ENCODE measurements at regions not wholly inside any gene's neighbourhood (a gene's known extent, or its start where the extent isn't known, plus 50 kb on each side); places are given as distances from the start of the nearest gene placed in this dataset.

DNA sequence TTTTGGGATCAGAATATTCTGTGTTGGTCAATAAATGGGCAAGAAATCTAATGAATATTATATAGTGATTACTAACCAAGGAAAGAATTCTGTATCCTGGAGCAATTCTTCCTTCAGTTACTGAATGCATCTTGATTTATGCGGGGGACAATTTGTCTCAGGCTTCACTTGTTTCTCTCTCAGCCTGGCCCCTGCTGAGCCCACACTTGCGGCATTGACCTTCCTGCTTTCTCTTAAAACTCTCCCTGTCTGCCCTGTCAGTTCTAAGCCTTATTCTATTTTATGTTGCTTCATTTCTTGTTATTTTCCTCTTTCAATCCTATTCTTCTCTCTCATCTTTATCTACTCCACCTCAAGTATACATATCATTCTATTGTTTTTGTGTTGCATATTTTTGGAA is 122.1 kb upstream of the TPK1 start:
- H3K9me3 ChIP-seq (ENCODE audit: control insufficient read depth in 1 of 2, low read length in 2 of 2): peaks cover 0 to 4% of the 10 kb centered on the region in 2 donors
- no peak overlapping the region for H3K27ac ChIP-seq (ENCODE audit: low read length)
- H3K4me1 ChIP-seq (ENCODE audit: control insufficient read depth in 1 of 2, insufficient read depth in 2 of 2, low read length in 2 of 2): no peaks in the 10 kb centered on the region
- H3K27me3 ChIP-seq (ENCODE audit: low read depth, low read length): no peaks in the 10 kb centered on the region
- no peak overlapping the region for H3K4me3 ChIP-seq (ENCODE audit: low read depth in 1 of 2, low read length in 2 of 2)
- no peaks in the 10 kb centered on the region for H3K36me3 ChIP-seq (ENCODE audit: control insufficient read depth in 1 of 2, insufficient read depth in 2 of 2, low read length in 2 of 2)

DNA sequence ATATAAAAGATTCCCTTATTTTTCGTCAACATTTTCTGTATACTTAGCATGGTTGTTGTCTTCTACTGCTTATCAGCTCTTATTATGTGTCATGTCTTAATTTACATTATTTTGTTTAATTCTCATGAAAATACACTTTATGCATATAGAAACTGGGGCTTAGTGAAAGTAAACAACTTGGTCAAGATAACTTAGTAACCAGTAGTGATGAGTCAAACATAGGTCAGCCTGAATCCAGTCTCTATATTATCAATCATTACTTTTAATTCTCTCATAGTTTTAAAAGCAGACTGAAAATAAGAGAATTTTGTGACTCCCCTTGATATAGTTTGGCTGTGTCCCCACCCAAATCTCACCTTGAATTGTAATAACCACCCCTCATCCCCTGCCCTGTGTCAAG is 119.6 kb upstream of the TPK1 start:
- Histone ChIP-seq H3K4me1 (ENCODE audit: control insufficient read depth in 1 of 2, insufficient read depth in 2 of 2, low read length in 2 of 2) (no peaks in the 10 kb centered on the region), H3K27me3 (ENCODE audit: low read depth, low read length) (no peaks in the 10 kb centered on the region), H3K36me3 (ENCODE audit: control insufficient read depth in 1 of 2, insufficient read depth in 2 of 2, low read length in 2 of 2) (no peaks in the 10 kb centered on the region), H3K4me3 (ENCODE audit: low read depth in 1 of 2, low read length in 2 of 2) (no peak overlapping the region), H3K27ac (ENCODE audit: low read length) (no peak overlapping the region), H3K9me3 (ENCODE audit: control insufficient read depth in 1 of 2, low read length in 2 of 2) (peaks cover 0 to 5% of the 10 kb centered on the region in 2 donors)

DNA sequence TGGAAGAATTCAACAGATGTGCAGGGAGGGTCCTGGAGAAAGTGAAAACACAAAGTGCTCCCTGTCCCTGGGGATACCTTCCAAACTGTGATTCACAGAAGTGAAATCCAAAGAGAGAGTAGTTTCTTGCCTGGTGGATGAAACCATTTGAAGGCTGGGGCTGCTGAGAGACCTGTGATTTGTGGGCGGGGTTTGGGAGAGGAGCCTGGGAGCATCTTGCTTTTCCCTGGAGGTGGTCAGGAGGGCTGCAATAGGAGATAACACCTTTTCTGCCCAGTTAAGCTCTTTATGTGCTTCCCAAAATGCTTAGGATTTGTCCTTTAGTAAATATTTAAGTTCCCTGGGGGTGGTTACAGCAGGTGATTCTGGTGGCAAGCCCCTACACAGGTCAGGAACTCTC is 105.3 kb upstream of the TPK1 start:
- H3K4me1 ChIP-seq (ENCODE audit: control insufficient read depth in 1 of 2, insufficient read depth in 2 of 2, low read length in 2 of 2): no peaks in the 10 kb centered on the region
- no peaks in the 10 kb centered on the region for H3K9me3 ChIP-seq (ENCODE audit: control insufficient read depth in 1 of 2, low read length in 2 of 2)
- H3K36me3 ChIP-seq (ENCODE audit: control insufficient read depth in 1 of 2, insufficient read depth in 2 of 2, low read length in 2 of 2): no peaks in the 10 kb centered on the region
- no peaks in the 10 kb centered on the region for H3K27me3 ChIP-seq (ENCODE audit: low read depth, low read length)
- H3K27ac ChIP-seq (ENCODE audit: low read length): no peak overlapping the region
- H3K4me3 ChIP-seq (ENCODE audit: low read depth in 1 of 2, low read length in 2 of 2): no peak overlapping the region

DNA sequence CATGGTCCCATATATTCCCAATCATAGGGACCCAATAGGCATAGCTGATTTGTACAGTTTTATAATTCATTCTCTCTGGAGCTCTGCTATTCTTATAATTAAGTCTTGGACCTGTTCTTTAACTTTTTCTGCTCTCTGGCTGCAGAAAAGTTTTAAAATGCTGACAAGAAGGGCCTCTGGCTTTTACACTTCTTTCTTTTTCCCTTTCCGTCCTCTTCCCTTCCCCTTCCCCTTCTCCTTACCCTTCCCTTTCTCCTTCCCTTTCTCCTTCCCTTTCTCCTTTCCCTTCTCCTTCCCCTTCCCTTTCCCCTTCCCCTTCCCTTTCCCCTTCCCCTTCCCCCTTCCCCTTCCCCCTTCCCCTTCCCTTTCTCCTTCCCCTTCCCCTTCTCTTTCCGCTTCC is 101.3 kb upstream of the TPK1 start:
- H3K4me3 ChIP-seq (ENCODE audit: low read depth in 1 of 2, low read length in 2 of 2): no peak overlapping the region
- no peaks in the 10 kb centered on the region for H3K9me3 ChIP-seq (ENCODE audit: control insufficient read depth in 1 of 2, low read length in 2 of 2)
- no peaks in the 10 kb centered on the region for H3K27me3 ChIP-seq (ENCODE audit: low read depth, low read length)
- H3K4me1 ChIP-seq (ENCODE audit: control insufficient read depth in 1 of 2, insufficient read depth in 2 of 2, low read length in 2 of 2): no peaks in the 10 kb centered on the region
- no peaks in the 10 kb centered on the region for H3K36me3 ChIP-seq (ENCODE audit: control insufficient read depth in 1 of 2, insufficient read depth in 2 of 2, low read length in 2 of 2)
- H3K27ac ChIP-seq (ENCODE audit: low read length): no peak overlapping the region

DNA sequence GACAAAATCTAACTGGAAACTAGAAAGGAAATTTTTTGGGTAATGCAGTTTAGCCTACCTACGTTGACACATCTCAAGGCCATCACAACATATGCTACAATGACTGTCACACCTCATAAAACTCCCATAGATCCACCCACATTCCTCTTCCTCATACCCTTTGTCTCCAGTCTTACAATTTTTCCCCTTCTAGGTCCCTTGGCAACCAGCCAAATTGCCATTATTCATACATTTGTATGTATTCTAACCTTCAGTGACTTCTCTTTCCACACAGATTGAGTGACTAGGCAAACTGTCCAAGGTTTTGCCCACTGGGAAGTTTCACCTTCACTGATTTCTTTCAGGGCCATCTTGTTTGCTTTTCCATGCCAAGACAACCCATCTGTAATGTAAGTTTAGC is 100.5 kb upstream of the TPK1 start:
- no peaks in the 10 kb centered on the region for H3K9me3 ChIP-seq (ENCODE audit: control insufficient read depth in 1 of 2, low read length in 2 of 2)
- H3K27me3 ChIP-seq (ENCODE audit: low read depth, low read length): no peaks in the 10 kb centered on the region
- no peaks in the 10 kb centered on the region for H3K4me1 ChIP-seq (ENCODE audit: control insufficient read depth in 1 of 2, insufficient read depth in 2 of 2, low read length in 2 of 2)
- H3K4me3 ChIP-seq (ENCODE audit: low read depth in 1 of 2, low read length in 2 of 2): no peak overlapping the region
- no peak overlapping the region for H3K27ac ChIP-seq (ENCODE audit: low read length)
- H3K36me3 ChIP-seq (ENCODE audit: control insufficient read depth in 1 of 2, insufficient read depth in 2 of 2, low read length in 2 of 2): no peaks in the 10 kb centered on the region

DNA sequence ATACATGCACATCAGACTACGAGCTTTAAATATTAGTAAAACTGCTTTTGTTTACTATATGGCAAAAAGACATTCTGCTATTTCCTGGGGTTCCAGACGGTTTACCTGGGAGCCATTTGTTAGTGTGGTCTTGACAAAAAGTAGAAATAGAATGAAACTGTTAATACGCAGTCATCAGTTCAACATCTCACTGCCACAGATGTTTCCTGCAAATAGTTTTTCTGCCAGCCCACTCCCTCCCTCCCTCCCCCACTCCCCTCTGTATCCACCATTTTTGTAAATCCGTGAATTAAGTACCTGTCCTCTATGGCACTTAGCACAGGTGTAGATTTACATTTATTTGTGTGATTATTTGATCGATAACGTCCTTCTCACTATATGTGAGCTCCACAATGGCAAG is 74.6 kb upstream of the TPK1 start:
- no peak overlapping the region for H3K27ac ChIP-seq (ENCODE audit: low read length)
- H3K27me3 ChIP-seq (ENCODE audit: low read depth, low read length): no peaks in the 10 kb centered on the region
- no peaks in the 10 kb centered on the region for H3K36me3 ChIP-seq (ENCODE audit: control insufficient read depth in 1 of 2, insufficient read depth in 2 of 2, low read length in 2 of 2)
- H3K9me3 ChIP-seq (ENCODE audit: control insufficient read depth in 1 of 2, low read length in 2 of 2): no peaks in the 10 kb centered on the region
- H3K4me1 ChIP-seq (ENCODE audit: control insufficient read depth in 1 of 2, insufficient read depth in 2 of 2, low read length in 2 of 2): no peaks in the 10 kb centered on the region
- no peak overlapping the region for H3K4me3 ChIP-seq (ENCODE audit: low read depth in 1 of 2, low read length in 2 of 2)

DNA sequence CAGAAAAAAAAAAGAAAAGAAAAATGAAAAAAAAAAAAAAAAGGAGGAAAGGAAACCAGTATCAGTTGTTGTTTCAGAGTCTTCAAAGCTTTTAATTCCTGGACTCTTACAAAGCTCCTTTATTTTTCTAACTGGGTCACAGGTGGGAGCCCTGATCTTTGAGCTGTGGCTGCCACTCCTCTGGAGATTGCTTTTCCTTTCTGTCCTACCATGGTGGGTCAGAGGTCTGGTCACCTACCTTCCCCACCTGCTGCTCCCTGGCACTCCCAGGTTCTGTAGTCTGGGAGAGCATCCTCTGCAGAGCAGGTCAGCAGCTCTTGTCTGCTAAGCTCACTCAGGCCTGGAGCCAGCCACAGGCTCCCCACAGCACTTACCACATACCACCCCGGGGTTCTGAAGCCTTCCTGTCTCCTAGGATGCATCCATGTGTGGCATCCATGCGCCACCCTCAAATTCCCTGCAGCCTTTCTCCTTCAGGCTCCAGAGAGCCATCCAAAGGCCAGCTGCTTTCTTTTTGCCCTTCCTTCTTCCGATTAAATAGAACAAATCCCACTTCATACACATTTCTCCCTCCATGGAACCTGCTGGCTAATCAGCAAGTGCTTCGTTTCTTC is 73.2 kb upstream of the TPK1 start:
- Histone ChIP-seq H3K4me1 (ENCODE audit: control insufficient read depth in 1 of 2, insufficient read depth in 2 of 2, low read length in 2 of 2) (no peaks in the 10 kb centered on the region), H3K27me3 (ENCODE audit: low read depth, low read length) (no peaks in the 10 kb centered on the region), H3K9me3 (ENCODE audit: control insufficient read depth in 1 of 2, low read length in 2 of 2) (no peaks in the 10 kb centered on the region), H3K27ac (ENCODE audit: low read length) (no peak overlapping the region), H3K36me3 (ENCODE audit: control insufficient read depth in 1 of 2, insufficient read depth in 2 of 2, low read length in 2 of 2) (no peaks in the 10 kb centered on the region), H3K4me3 (ENCODE audit: low read depth in 1 of 2, low read length in 2 of 2) (no peak overlapping the region)

DNA sequence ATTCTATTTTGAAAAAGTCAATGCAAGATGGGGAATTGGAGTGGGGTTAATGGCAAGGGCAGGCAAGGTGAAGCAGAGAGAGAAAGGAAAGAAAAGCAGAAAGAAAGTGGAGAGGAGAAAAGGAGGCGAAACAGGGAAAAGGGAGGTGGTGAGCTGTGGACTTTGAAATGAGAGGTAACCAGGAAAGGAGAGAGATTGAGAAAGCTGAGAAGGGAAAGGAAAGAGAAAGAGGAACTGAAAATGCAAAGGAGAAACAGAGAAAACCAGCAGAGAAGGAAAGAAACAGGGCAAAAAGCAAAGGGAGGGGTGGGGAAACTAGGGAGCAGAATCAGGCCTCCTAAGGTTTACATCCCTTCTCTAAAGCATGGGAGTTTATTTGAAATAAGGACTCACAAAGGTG is 72.5 kb upstream of the TPK1 start:
- Histone ChIP-seq H3K9me3 (ENCODE audit: control insufficient read depth in 1 of 2, low read length in 2 of 2) (no peaks in the 10 kb centered on the region), H3K4me3 (ENCODE audit: low read depth in 1 of 2, low read length in 2 of 2) (no peak overlapping the region), H3K36me3 (ENCODE audit: control insufficient read depth in 1 of 2, insufficient read depth in 2 of 2, low read length in 2 of 2) (no peaks in the 10 kb centered on the region), H3K4me1 (ENCODE audit: control insufficient read depth in 1 of 2, insufficient read depth in 2 of 2, low read length in 2 of 2) (no peaks in the 10 kb centered on the region), H3K27me3 (ENCODE audit: low read depth, low read length) (no peaks in the 10 kb centered on the region), H3K27ac (ENCODE audit: low read length) (no peak overlapping the region)

DNA sequence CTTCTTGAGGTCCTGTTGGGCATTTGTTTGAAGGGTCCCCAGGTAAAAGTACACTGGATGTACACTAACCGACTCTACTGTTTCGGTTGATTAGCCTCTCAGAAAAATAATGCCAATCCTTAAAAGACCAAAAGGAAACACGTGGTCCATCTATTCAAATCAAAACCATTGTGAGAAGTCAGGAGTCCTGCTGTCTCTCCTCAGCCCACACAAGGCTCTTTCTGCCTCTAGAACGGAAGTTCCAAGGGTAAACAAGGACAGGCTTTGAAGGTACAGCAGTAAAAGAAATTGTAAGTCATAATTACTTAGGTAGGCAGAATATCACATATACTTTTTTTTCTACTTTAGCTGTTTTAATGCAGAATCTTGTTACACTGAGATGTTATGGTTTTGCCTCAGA is 71.7 kb upstream of the TPK1 start:
- H3K36me3 ChIP-seq (ENCODE audit: control insufficient read depth in 1 of 2, insufficient read depth in 2 of 2, low read length in 2 of 2): no peaks in the 10 kb centered on the region
- no peak overlapping the region for H3K4me3 ChIP-seq (ENCODE audit: low read depth in 1 of 2, low read length in 2 of 2)
- no peak overlapping the region for H3K27ac ChIP-seq (ENCODE audit: low read length)
- no peaks in the 10 kb centered on the region for H3K27me3 ChIP-seq (ENCODE audit: low read depth, low read length)
- no peaks in the 10 kb centered on the region for H3K4me1 ChIP-seq (ENCODE audit: control insufficient read depth in 1 of 2, insufficient read depth in 2 of 2, low read length in 2 of 2)
- H3K9me3 ChIP-seq (ENCODE audit: control insufficient read depth in 1 of 2, low read length in 2 of 2): no peaks in the 10 kb centered on the region

DNA sequence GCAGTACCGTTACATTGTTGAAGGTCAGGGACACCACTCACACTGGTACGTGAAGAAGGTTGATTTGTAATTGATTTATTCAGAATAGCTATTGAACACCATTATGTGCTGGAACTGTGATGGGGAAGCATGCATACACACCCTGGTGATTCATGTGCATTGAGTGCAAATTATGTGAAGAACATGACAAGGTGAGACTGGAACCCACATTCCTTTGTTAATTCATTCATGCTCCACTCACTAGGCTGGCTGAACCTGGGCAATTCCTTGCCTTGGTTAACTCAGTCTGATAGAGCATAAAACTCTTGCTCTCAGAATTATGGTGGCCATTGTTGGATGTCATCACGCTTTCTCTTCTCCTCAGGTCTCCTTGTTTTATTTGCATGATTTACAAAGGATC is 67.3 kb upstream of the TPK1 start:
- Histone ChIP-seq H3K27ac (ENCODE audit: low read length) (no peak overlapping the region), H3K27me3 (ENCODE audit: low read depth, low read length) (no peaks in the 10 kb centered on the region)

DNA sequence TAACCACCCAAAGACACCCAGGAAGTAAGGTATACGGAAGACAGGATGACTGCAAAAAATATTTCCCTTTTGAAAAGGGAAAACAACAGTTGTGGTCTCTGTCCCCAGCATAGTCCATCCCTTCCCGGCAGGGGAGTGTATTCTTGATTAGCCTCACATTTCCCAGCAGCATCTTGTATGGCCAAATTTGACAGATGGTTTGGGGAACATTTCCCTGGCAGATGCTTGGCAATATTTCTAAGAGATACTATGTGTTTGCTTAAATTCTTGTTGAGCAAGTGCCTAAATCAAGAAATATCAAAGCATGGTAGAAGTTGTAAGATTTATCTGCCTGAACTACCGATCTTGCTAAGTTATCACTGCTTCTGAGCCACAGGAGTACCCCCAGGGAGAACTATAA is 56.9 kb upstream of the TPK1 start:
- Histone ChIP-seq H3K27ac (ENCODE audit: low read length) (no peak overlapping the region), H3K4me3 (ENCODE audit: low read depth in 1 of 2, low read length in 2 of 2) (no peak overlapping the region), H3K4me1 (ENCODE audit: control insufficient read depth in 1 of 2, insufficient read depth in 2 of 2, low read length in 2 of 2) (no peaks in the 10 kb centered on the region), H3K27me3 (ENCODE audit: low read depth, low read length) (no peaks in the 10 kb centered on the region), H3K9me3 (ENCODE audit: control insufficient read depth in 1 of 2, low read length in 2 of 2) (no peaks in the 10 kb centered on the region), H3K36me3 (ENCODE audit: control insufficient read depth in 1 of 2, insufficient read depth in 2 of 2, low read length in 2 of 2) (no peaks in the 10 kb centered on the region)

More for the DNA sequence above, 67.3 kb upstream of the TPK1 start:
- Histone ChIP-seq H3K4me1 (ENCODE audit: control insufficient read depth in 1 of 2, insufficient read depth in 2 of 2, low read length in 2 of 2) (no peaks in the 10 kb centered on the region), H3K4me3 (ENCODE audit: low read depth in 1 of 2, low read length in 2 of 2) (no peak overlapping the region), H3K36me3 (ENCODE audit: control insufficient read depth in 1 of 2, insufficient read depth in 2 of 2, low read length in 2 of 2) (no peaks in the 10 kb centered on the region), H3K9me3 (ENCODE audit: control insufficient read depth in 1 of 2, low read length in 2 of 2) (no peaks in the 10 kb centered on the region)

Measured in muscle layer of duodenum (tissue), 2 donors.